Esophagus muscularis mucosa (tissue), 4 donors: ENCODE measurements at regions not wholly inside any gene's neighbourhood (a gene's known extent, or its start where the extent isn't known, plus 50 kb on each side); places are given as distances from the start of the nearest gene placed in this dataset.
"Not testable (repeated sequence)": the region's sequence is repeated elsewhere in the genome, so short reads cannot be mapped to it uniquely, and the experiment has no call there.

Experiments
- DNase-seq: peaks from one replicate; pipeline ENCODE4 v3.0.0-alpha.2; 2017; ENCODE audit errors: extremely low spot score
- H3K27ac ChIP-seq, 4 donors: fragments of 200-600 bp; sonication (generic); replicated peaks in 1 of 4; 1 replicate in 3 of 4; 2 replicates in 1 of 4; pipeline ENCODE4 v1.5.1; 2016 to 2019; ENCODE audit warnings: mild to moderate bottlenecking in 1 of 4
- H3K27me3 ChIP-seq, 4 donors: fragments of 200-600 bp; sonication (generic); one replicate each; pipeline versions ENCODE4 v1.5.1 to v1.6.0; 2016 to 2019
- H3K36me3 ChIP-seq, 4 donors: fragments of 200-600 bp; sonication (generic); one replicate each; pipeline ENCODE4 v1.5.1; 2016 to 2019
- H3K4me1 ChIP-seq, 4 donors: fragments of 200-600 bp; sonication (generic); one replicate each; pipeline ENCODE4 v1.5.1; 2016 to 2019
- H3K4me3 ChIP-seq, 4 donors: fragments of 200-600 bp; sonication (generic); 1 replicate in 2 of 4; 2 replicates in 2 of 4; pipeline ENCODE4 v1.5.1; 2016 to 2019; ENCODE audit warnings: mild to moderate bottlenecking in 4 of 4, moderate library complexity in 1 of 4
- H3K9me3 ChIP-seq, 4 donors: fragments of 200-600 bp; sonication (generic); 1 replicate in 3 of 4; 2 replicates in 1 of 4; pipeline ENCODE4 v1.5.1; 2016 to 2019
- CTCF ChIP-seq, 3 experiments: fragments of 200-600 bp in 2 of 3; fragments of 450-650 bp in 1 of 3; sonication (generic) in 2 of 3; IDR thresholded peaks; one replicate each; pipeline ENCODE4 v1.5.1; 2017 to 2019; ENCODE audit warnings: antibody characterized with exemption in 3 of 3, mild to moderate bottlenecking in 2 of 3, moderate library complexity in 1 of 3
- EP300 ChIP-seq: sonication (generic); formaldehyde crosslinking; IDR thresholded peaks from one replicate; pipeline ENCODE4 v1.6.1; 2017; ENCODE audit warnings: antibody characterized with exemption
- POLR2A ChIP-seq: fragments of 450-650 bp; IDR thresholded peaks from one replicate; pipeline ENCODE4 v1.6.1; 2017; ENCODE audit warnings: antibody characterized with exemption, moderate library complexity, mild to moderate bottlenecking, low read depth
- POLR2AphosphoS5 ChIP-seq, 2 donors: sonication (generic); formaldehyde crosslinking; IDR thresholded peaks; one replicate each; pipeline ENCODE4 v1.6.1; 2017; ENCODE audit warnings: antibody characterized with exemption in 2 of 2
- WGBS: methylation state at CpG from one replicate; pipeline ENCODE4 v1.1.5; 2018; 5-methylcytosine and 5-hydroxymethylcytosine counted together
- intact Hi-C: fragments of 100-400 bp; cut with DNase I; formaldehyde crosslinking; loops from one replicate; pipeline ENCODE4 v1.15.1; 2023

GRCh38 chr13:61246351-61246750, 169.3 kb downstream of the PCDH20 start:
- Histone ChIP-seq H3K4me1 (no peaks in the 10 kb centered on the region), H3K27ac (no peak overlapping the region), H3K9me3 (peaks cover 0 to 9% (median 0%) of the 10 kb centered on the region in 4 donors), H3K36me3 (no peaks in the 10 kb centered on the region), H3K27me3 (no peaks in the 10 kb centered on the region), H3K4me3 (no peak overlapping the region)
- DNase-seq = no peak
- 96% methylated on average over 2 of the region's 2 CpGs for WGBS
- intact Hi-C loops = no loop called here
- TF ChIP-seq CTCF (IDR thresholded peaks at IDR 0.05) = no peak
- TF ChIP-seq EP300 = no peak
- TF ChIP-seq POLR2AphosphoS5 (IDR thresholded peaks at IDR 0.05) = no peak
- TF ChIP-seq POLR2A = no peak

GRCh38 chr13:61215601-61216000, 200.0 kb downstream of the PCDH20 start:
- H3K27me3 ChIP-seq = no peaks in the 10 kb centered on the region
- intact Hi-C loops = no loop called here
- no peaks in the 10 kb centered on the region for H3K9me3 ChIP-seq
- no peak overlapping the region for H3K4me3 ChIP-seq
- 47% methylated on average over 3 of the region's 3 CpGs for WGBS
- DNase-seq = no peak
- H3K27ac ChIP-seq = no peak overlapping the region
- TF ChIP-seq CTCF (IDR thresholded peaks at IDR 0.05) = no peak
- TF ChIP-seq POLR2A = no peak
- no peak for TF ChIP-seq POLR2AphosphoS5 (IDR thresholded peaks at IDR 0.05)
- no peak for TF ChIP-seq EP300
- H3K36me3 ChIP-seq = no peaks in the 10 kb centered on the region
- no peaks in the 10 kb centered on the region for H3K4me1 ChIP-seq

- DNase-seq = no peak
- Histone ChIP-seq H3K27ac (no peak overlapping the region), H3K27me3 (no peaks in the 10 kb centered on the region), H3K4me1 (no peaks in the 10 kb centered on the region), H3K4me3 (no peak overlapping the region), H3K9me3 (no peaks in the 10 kb centered on the region), H3K36me3 (no peaks in the 10 kb centered on the region)
- no peak for TF ChIP-seq CTCF (IDR thresholded peaks at IDR 0.05)
- TF ChIP-seq POLR2AphosphoS5 (IDR thresholded peaks at IDR 0.05) = no peak
- no peak for TF ChIP-seq POLR2A
- TF ChIP-seq EP300 = no peak
- intact Hi-C loops = no loop called here
- WGBS = 77% methylated on average over 3 of the region's 3 CpGs
These were observed 200.5 kb downstream of the PCDH20 start for GRCh38 chr13:61215116-61215515.

GRCh38 chr13:61214551-61214950, 201.1 kb downstream of the PCDH20 start:
- no peaks in the 10 kb centered on the region for H3K4me1 ChIP-seq
- no peak overlapping the region for H3K27ac ChIP-seq
- no peak overlapping the region for H3K4me3 ChIP-seq
- H3K27me3 ChIP-seq = no peaks in the 10 kb centered on the region
- intact Hi-C loops = no loop called here
- TF ChIP-seq POLR2A (no peak), CTCF (IDR thresholded peaks at IDR 0.05) (no peak), EP300 (no peak), POLR2AphosphoS5 (IDR thresholded peaks at IDR 0.05) (no peak)
- H3K9me3 ChIP-seq = no peaks in the 10 kb centered on the region
- WGBS = 66% methylated on average over 4 of the region's 4 CpGs
- no peak for DNase-seq
- no peaks in the 10 kb centered on the region for H3K36me3 ChIP-seq

- H3K27me3 ChIP-seq, DNase-seq, H3K4me1 ChIP-seq, H3K36me3 ChIP-seq, H3K27ac ChIP-seq, intact Hi-C loops, H3K4me3 ChIP-seq, H3K9me3 ChIP-seq: not testable (repeated sequence)
- WGBS = 87% methylated on average over 11 of the region's 11 CpGs
These were observed 209.8 kb downstream of the PCDH20 start for GRCh38 chr13:61205898-61206297.
